ENCODE measurements at regions not wholly inside any gene's neighbourhood (a gene's known extent, or its start where the extent isn't known, plus 50 kb on each side); places are given as distances from the start of the nearest gene placed in this dataset.

GRCh38 chr4:10924274-10924673, 239.7 kb upstream of the CLNK start:
- no peak for TF ChIP-seq CTCF (IDR thresholded peaks at IDR 0.05 in 8 of 11, conservative IDR thresholded peaks at IDR 0.05 in 3 of 11)
- no peak for TF ChIP-seq POLR2AphosphoS5 (IDR thresholded peaks at IDR 0.05)
- no peak for TF ChIP-seq POLR2A (IDR thresholded peaks at IDR 0.05)
